Adrenal gland (tissue), 5 donors: ENCODE measurements at regions not wholly inside any gene's neighbourhood (a gene's known extent, or its start where the extent isn't known, plus 50 kb on each side); places are given as distances from the start of the nearest gene placed in this dataset.

ENCODE experiments used
- POLR2A ChIP-seq, 2 donors: fragments of 450-650 bp; IDR thresholded peaks; one replicate each; pipeline ENCODE4 v1.6.1; 2017; ENCODE audit warnings: antibody characterized with exemption in 2 of 2, mild to moderate bottlenecking in 2 of 2, moderate library complexity in 1 of 2
- TF ChIP-seq, protein P1 (sequence below), 6 experiments: fragments of 450-650 bp in 4 of 6; fragments of 200-600 bp in 2 of 6; sonication (generic) in 1 of 6; IDR thresholded peaks; 1 replicate in 5 of 6; 2 replicates in 1 of 6; pipeline versions ENCODE4 v1.5.1 to v1.8.0; 2016 to 2021; ENCODE audit warnings: antibody characterized with exemption in 6 of 6, mild to moderate bottlenecking in 2 of 6, moderate library complexity in 1 of 6
- donor health status: DM: no; HTN: no; CAD: no.

DNA sequence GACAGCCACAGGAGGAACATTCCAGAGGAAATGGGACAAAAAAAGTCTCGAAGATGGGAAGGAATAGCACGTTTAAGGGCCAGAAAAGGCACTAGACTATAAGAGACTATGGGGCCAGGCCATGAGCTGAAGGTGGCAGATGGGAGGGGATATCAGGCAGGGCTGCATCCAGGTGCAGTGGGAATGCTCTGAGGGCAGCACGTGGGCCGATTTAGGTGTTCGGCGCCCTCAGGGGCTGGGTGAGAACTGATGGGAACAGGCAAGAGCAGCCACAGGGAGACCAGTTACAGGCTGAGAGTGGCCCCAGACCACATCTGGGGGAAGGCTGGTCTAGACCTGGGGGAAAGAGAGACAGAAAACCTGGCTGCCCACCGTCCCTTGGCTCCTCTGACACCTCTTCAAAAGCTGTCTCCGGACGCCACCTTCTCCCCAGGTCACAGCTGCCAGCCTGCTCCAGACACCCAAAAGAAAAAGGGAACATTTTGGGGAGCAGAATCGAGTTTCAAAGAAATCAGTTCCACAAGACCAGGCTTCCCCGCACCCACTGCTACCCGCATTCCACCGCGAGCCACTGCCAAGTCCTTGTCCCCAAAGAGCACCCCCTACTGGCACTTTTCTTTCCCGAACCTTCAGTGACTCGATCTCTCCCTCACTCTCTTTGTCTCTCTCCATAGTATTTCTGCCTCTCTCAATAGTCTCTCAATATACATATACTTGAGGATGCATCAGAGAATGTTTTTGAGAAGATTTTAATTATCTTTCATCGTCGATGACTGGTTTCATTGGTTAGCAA lies 190.1 kb upstream of the AGAP1 start:
- TF ChIP-seq, protein P1, sequence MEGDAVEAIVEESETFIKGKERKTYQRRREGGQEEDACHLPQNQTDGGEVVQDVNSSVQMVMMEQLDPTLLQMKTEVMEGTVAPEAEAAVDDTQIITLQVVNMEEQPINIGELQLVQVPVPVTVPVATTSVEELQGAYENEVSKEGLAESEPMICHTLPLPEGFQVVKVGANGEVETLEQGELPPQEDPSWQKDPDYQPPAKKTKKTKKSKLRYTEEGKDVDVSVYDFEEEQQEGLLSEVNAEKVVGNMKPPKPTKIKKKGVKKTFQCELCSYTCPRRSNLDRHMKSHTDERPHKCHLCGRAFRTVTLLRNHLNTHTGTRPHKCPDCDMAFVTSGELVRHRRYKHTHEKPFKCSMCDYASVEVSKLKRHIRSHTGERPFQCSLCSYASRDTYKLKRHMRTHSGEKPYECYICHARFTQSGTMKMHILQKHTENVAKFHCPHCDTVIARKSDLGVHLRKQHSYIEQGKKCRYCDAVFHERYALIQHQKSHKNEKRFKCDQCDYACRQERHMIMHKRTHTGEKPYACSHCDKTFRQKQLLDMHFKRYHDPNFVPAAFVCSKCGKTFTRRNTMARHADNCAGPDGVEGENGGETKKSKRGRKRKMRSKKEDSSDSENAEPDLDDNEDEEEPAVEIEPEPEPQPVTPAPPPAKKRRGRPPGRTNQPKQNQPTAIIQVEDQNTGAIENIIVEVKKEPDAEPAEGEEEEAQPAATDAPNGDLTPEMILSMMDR (IDR thresholded peaks at IDR 0.05), result no peak
- no peak for TF ChIP-seq POLR2A (IDR thresholded peaks at IDR 0.05)
